ENCODE measurements at regions not wholly inside any gene's neighbourhood (a gene's known extent, or its start where the extent isn't known, plus 50 kb on each side); places are given as distances from the start of the nearest gene placed in this dataset.

- TF ChIP-seq BACH1 (IDR thresholded peaks at IDR 0.05; ENCODE audit: low read length) (no peak), TBP (IDR thresholded peaks at IDR 0.05; ENCODE audit: low read depth, low read length) (no peak), CTBP2 (IDR thresholded peaks at IDR 0.05; ENCODE audit: borderline replicate concordance, insufficient read depth, insufficient read length, low read length) (no peak), BCL11A (IDR thresholded peaks at IDR 0.05; ENCODE audit: low read depth in 2 of 2, low read length in 2 of 2) (no peak), RBBP5 (IDR thresholded peaks at IDR 0.05; ENCODE audit: borderline replicate concordance, low read depth, low read length) (no peak), SUZ12 (IDR thresholded peaks at IDR 0.05; ENCODE audit: low read length) (no peak), PHF8 (conservative IDR thresholded peaks at IDR 0.05; ENCODE audit: low read depth, low read length) (no peak), RFX5 (IDR thresholded peaks at IDR 0.05; ENCODE audit: borderline replicate concordance, low read depth, low read length) (no peak), GABPA (IDR thresholded peaks at IDR 0.05; ENCODE audit: borderline replicate concordance, insufficient read depth, low read length) (no peak), USF2 (IDR thresholded peaks at IDR 0.05; ENCODE audit: low read length) (no peak), JUND (IDR thresholded peaks at IDR 0.05; ENCODE audit: low read length) (no peak), EP300 (IDR thresholded peaks at IDR 0.05; ENCODE audit: borderline replicate concordance in 1 of 2, low read depth in 2 of 2, low read length in 2 of 2) (no peak)
- Histone ChIP-seq H3K14ac (ENCODE audit: insufficient read length) (no peak overlapping the region), H3K79me1 (ENCODE audit: low read depth, low read length) (no peaks in the 10 kb centered on the region), H2BK12ac (ENCODE audit: low read depth, low read length) (peak overlapping the region; percentile 52; the same call in 1 of the 2 replicates), H2BK5ac (ENCODE audit: low read depth, low read length) (peak overlapping the region; percentile 10; the same call in 1 of the 2 replicates), H2BK120ac (replicated peaks; ENCODE audit: low read depth, low read length) (no peak overlapping the region), H4K5ac (ENCODE audit: insufficient read length, low read depth, low read length) (no peak overlapping the region), H2AFZ (ENCODE audit: low read length) (no peak overlapping the region), H3K27me3 (replicated peaks in 1 of 4; ENCODE audit: control insufficient read depth in 3 of 4, extremely low read depth in 1 of 4, insufficient read depth in 3 of 4, low read length in 3 of 4) (peaks cover 0 to 7% (median 0%) of the 10 kb centered on the region in 4 experiments; a peak in 2 of 7 replicates), H2AK5ac (ENCODE audit: low read depth, low read length) (peak overlapping the region; percentile 66; the same call in 1 of the 2 replicates), H3K27ac (ENCODE audit: low read depth, low read length) (no peak overlapping the region), H2BK20ac (ENCODE audit: low read length) (no peak overlapping the region), H4K91ac (replicated peaks; ENCODE audit: insufficient read length, low read length) (peak overlapping the region; percentile 4), H2BK15ac (ENCODE audit: low read length) (0 out of 2 replicates have a peak overlapping the region, but pooled peaks have one; percentile 73), H3K4me3 (ENCODE audit: extremely low read depth in 1 of 4, insufficient read depth in 2 of 4, low read depth in 3 of 4, low read length in 4 of 4) (peak overlapping the region in 1 of 4 experiments; percentile 10; a peak in 1 of 8 replicates), H4K8ac (ENCODE audit: extremely low read depth, insufficient read depth, low read length) (no peak overlapping the region), H3K4me1 (replicated peaks in 1 of 4; ENCODE audit: control insufficient read depth in 3 of 4, insufficient read depth in 4 of 4, low read length in 3 of 4) (peaks cover 2 to 13% (median 7%) of the 10 kb centered on the region in 4 experiments; a peak in 4 of 7 replicates), H3K4me2 (ENCODE audit: insufficient read depth in 1 of 2, low read depth in 2 of 2, low read length in 2 of 2) (peak overlapping the region in 1 of 2 experiments; percentile 57; a peak in 2 of 4 replicates), H3K18ac (ENCODE audit: extremely low read depth, low read length) (0 out of 2 replicates have a peak overlapping the region, but pooled peaks have one; percentile 24), H3K36me3 (ENCODE audit: control insufficient read depth in 2 of 4, insufficient read depth in 4 of 4, low read length in 3 of 4) (no peaks in the 10 kb centered on the region), H3K23ac (ENCODE audit: insufficient read length) (no peak overlapping the region), H3K56ac (replicated peaks; ENCODE audit: insufficient read length, low read depth, low read length) (no peak overlapping the region), H3K9ac (replicated peaks in 1 of 4; ENCODE audit: extremely low read depth in 1 of 4, low read depth in 3 of 4, low read length in 3 of 4) (no peak overlapping the region), H3K79me2 (ENCODE audit: control insufficient read depth in 1 of 2, insufficient read depth in 2 of 2, low read length in 2 of 2) (no peaks in the 10 kb centered on the region), H3K4ac (replicated peaks; ENCODE audit: insufficient read length, low read depth, low read length) (no peak overlapping the region), H3K23me2 (ENCODE audit: low read depth, low read length) (no peaks in the 10 kb centered on the region), H3K9me3 (ENCODE audit: insufficient read depth in 2 of 2, low read depth in 1 of 2, low read length in 1 of 2) (no peaks in the 10 kb centered on the region), H4K20me1 (replicated peaks in 1 of 2; ENCODE audit: control insufficient read depth in 1 of 2, insufficient read depth in 2 of 2, low read length in 2 of 2) (no peaks in the 10 kb centered on the region)
- 33% methylated on average over 1 of the region's 1 CpG; no CpG with 5 or more reads in 1 of the 2 experiments for WGBS, 2 experiments (ENCODE audit: extremely low coverage in 1 of 2, insufficient coverage in 1 of 2, insufficient read length in 1 of 2, insufficient replicate concordance in 2 of 2, low coverage in 1 of 2, low lambda C conversion rate in 2 of 2, missing lambda C conversion rate in 1 of 2)
- CTCF ChIA-PET (ENCODE audit: partially characterized antibody) = interaction anchor here (1.2 to 1.7 kb wide), 2 partner anchors 11 to 102 kb away, joined by 3 read pairs; no protein-coding TSS in a partner anchor
- DNase-seq (ENCODE audit: low read depth in 1 of 2, low spot score in 2 of 2) (no peak), FAIRE-seq (no peak)
- POLR2A ChIA-PET (ENCODE audit: partially characterized antibody) = no interaction called here
Observed at GRCh38 chr2:58866527-58866926, 625.4 kb upstream of the FANCL start.
